ENCODE measurements at regions not wholly inside any gene's neighbourhood (a gene's known extent, or its start where the extent isn't known, plus 50 kb on each side); places are given as distances from the start of the nearest gene placed in this dataset.

DNA sequence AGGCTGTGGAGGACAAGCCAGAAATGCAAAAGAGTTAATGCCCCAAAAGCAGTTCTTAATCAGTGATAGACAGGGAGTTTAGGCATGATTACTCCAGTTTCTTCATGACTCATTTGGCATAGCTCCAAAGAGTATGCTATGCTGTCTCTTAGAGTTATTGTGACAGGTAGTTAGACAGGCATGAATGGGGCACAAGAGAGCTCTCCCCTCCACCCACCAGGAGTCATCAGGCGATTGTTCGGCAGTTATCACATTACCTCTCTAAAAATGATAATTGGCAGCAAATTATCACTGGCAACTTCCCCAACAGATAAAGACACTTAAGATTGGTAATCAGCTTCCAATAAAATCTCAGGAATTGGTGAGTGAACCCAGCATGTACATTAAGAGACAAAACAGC lies 320.1 kb downstream of the DAD1 start:
- intact Hi-C loops (cut with DNase I), result no loop called here
- Histone ChIP-seq H3K9me3 (no peaks in the 10 kb centered on the region), H3K36me3 (no peaks in the 10 kb centered on the region), H3K27me3 (peaks cover 0 to 8% (median 0%) of the 10 kb centered on the region in 7 donors), H3K27ac (no peak overlapping the region), H3K4me3 (no peak overlapping the region), H3K4me1 (peaks cover 0 to 7% (median 0%) of the 10 kb centered on the region in 9 donors)
- TF ChIP-seq, protein P1, sequence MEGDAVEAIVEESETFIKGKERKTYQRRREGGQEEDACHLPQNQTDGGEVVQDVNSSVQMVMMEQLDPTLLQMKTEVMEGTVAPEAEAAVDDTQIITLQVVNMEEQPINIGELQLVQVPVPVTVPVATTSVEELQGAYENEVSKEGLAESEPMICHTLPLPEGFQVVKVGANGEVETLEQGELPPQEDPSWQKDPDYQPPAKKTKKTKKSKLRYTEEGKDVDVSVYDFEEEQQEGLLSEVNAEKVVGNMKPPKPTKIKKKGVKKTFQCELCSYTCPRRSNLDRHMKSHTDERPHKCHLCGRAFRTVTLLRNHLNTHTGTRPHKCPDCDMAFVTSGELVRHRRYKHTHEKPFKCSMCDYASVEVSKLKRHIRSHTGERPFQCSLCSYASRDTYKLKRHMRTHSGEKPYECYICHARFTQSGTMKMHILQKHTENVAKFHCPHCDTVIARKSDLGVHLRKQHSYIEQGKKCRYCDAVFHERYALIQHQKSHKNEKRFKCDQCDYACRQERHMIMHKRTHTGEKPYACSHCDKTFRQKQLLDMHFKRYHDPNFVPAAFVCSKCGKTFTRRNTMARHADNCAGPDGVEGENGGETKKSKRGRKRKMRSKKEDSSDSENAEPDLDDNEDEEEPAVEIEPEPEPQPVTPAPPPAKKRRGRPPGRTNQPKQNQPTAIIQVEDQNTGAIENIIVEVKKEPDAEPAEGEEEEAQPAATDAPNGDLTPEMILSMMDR (IDR thresholded peaks at IDR 0.05), result no peak
- WGBS, 2 donors, result 34 to 46% methylated on average over 2 of the region's 2 CpGs
- DNase-seq (no peak), ATAC-seq (no peak)

DNA sequence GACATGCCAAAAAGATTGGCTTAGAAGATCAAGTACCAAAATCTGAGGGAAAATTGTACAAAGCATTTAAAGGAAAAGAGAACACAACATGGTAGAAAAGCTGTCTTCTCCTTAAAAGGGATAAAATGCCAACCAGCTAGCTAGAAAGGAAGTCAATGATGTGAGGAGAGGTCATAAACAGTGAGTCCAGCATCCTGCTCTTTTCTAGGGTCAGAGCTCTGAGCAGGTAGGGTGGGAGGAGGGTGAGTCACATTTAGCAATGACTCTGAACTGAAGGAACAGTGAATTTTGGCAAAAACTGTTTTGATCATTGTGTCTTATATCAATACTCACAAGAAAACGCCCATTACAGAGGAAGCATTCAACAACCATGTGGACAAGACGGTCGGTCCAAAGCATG lies 322.3 kb downstream of the DAD1 start:
- H3K4me1 ChIP-seq, result peaks cover 0 to 7% (median 0%) of the 10 kb centered on the region in 9 donors
- H3K4me3 ChIP-seq, result no peak overlapping the region
- no peak overlapping the region for H3K27ac ChIP-seq
- WGBS, 2 donors, result 70 to 94% methylated on average over 3 of the region's 3 CpGs
- peaks cover 0 to 14% (median 0%) of the 10 kb centered on the region in 7 donors for H3K27me3 ChIP-seq
- no peaks in the 10 kb centered on the region for H3K9me3 ChIP-seq
- intact Hi-C loops (cut with DNase I), result no loop called here
- TF ChIP-seq, protein P1 (IDR thresholded peaks at IDR 0.05), result no peak
- ATAC-seq (no peak), DNase-seq (no peak)
- no peaks in the 10 kb centered on the region for H3K36me3 ChIP-seq

DNA sequence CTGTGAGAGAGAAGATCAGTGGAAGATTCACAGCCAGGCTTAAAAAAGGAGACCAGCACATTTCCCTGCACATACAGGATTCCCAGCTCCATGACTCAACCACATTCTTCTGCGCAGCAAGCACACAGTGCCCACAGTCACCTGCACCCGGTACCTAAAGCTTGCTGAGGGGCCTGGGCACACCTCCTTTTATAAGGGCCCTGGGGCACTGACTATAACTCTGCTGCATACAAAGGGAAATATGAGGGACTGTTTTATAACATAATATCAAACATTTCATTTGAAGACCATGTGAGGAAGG lies 322.9 kb downstream of the DAD1 start:
- Histone ChIP-seq H3K4me3 (no peak overlapping the region), H3K9me3 (no peaks in the 10 kb centered on the region), H3K27ac (no peak overlapping the region), H3K27me3 (peaks cover 0 to 14% (median 0%) of the 10 kb centered on the region in 7 donors), H3K36me3 (no peaks in the 10 kb centered on the region), H3K4me1 (peaks cover 0 to 7% (median 0%) of the 10 kb centered on the region in 9 donors)
- TF ChIP-seq, protein P1 (IDR thresholded peaks at IDR 0.05), result no peak
- WGBS, 2 donors, result 70 to 98% methylated on average over 2 of the region's 2 CpGs
- ATAC-seq (peak in 1 of 8 donors; percentile 25), DNase-seq (no peak)
- intact Hi-C loops (cut with DNase I), result no loop called here

DNA sequence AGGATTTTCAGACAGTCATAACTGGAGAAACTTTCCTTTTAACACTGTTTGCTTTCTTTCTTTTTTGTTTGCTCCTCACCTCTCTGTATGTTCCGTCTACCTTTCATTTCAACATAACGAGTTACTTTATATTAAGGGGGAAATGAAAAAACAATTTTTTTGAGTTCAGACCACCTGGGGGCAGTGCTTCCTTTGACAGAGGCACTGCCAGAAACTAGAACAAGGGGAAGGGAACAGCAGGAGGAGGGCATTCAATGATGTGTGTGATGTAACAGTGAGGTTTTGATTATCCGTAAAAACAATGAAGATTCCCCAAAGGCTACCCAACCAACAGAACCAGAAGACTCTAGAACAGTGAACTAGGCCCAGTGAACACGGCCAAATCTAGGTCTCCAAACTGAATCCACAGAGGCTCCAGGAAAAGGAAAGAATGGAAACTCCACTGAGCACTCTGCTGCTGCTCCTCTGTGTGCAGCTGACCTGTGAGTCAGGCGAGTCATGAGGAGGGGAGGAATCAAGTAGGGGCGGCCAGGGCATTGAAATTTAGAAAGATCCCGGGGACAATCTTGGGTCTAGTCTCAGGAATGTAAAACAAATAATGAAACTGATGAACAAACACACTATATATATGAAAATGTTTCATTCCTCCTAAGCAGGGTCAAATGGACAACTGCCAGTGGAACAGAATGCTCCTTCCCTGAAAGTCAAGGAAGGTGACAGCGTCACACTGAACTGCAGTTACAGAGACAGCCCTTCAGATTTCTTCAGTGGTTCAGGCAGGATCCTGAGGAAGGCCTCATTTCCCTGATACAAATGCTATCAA lies 323.5 kb downstream of the DAD1 start:
- TF ChIP-seq, protein P1 (IDR thresholded peaks at IDR 0.05), result peak in 2 of 9 donors; percentile 6 to 17
- WGBS, 2 donors, result 44 to 58% methylated on average over 8 of the region's 8 CpGs
- peak in 2 of 8 donors; percentile 29 to 63 for ATAC-seq
- Histone ChIP-seq H3K27me3 (peaks cover 0 to 14% (median 0%) of the 10 kb centered on the region in 7 donors), H3K27ac (no peak overlapping the region), H3K4me1 (peaks cover 0 to 7% (median 0%) of the 10 kb centered on the region in 9 donors), H3K9me3 (no peaks in the 10 kb centered on the region), H3K4me3 (no peak overlapping the region), H3K36me3 (no peaks in the 10 kb centered on the region)
- DNase-seq, result no peak
- intact Hi-C loops (cut with DNase I), result no loop called here
